IPS DF 19.7 (cell line): ENCODE measurements at regions not wholly inside any gene's neighbourhood (a gene's known extent, or its start where the extent isn't known, plus 50 kb on each side); places are given as distances from the start of the nearest gene placed in this dataset.
A peak's percentile ranks its signal among the peaks of the same experiment; 100 is the strongest.

ENCODE experiments used
- DNase-seq: peaks from one replicate; pipeline ENCODE4 v3.0.0-alpha.2; 2013; ENCODE audit warnings: low read depth, low spot score

GRCh38 chr12:125222876-125223275, 157.6 kb downstream of the AACS start:
- DNase-seq, result no peak

GRCh38 chr12:125225641-125226040, 160.4 kb downstream of the AACS start:
- DNase-seq, result no peak

- peak; percentile 50 for DNase-seq
Measured at GRCh38 chr12:125228519-125229260, 163.5 kb downstream of the AACS start.

DNA sequence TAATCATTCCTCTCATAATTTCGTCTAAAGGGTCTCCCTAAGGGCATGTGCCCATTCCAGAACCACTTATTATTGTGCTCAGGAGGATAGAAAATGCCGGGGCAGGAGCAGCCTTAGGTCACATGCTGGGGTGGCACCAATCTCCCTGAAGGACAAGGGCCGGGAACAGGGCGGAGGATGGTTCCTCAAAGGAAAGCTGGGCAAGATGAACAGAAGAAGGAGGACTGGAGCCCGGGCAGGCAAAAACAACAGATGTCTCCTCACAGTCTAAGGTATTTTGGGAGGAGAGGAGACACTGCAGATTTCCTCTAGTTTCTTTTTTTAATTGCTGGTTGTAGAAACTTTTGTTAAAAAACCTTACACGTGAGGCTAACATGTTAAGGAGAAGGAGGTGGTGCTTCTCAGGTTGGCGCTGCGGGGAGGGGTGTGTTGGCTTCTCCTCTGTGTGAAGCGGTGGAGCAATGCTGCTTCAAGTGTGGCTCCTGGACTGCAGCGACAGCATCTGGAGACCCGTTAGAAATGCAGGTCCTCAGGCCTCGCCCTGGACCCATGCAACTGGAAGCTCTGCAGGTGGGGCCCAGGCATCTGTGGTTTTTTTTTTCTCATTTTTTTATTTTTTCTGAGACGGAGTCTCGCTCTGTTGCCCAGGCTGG, 164.8 kb downstream of the AACS start:
- no peak for DNase-seq

GRCh38 chr12:125233319-125233718, 168.1 kb downstream of the AACS start:
- no peak for DNase-seq

- DNase-seq, result no peak
Measured at GRCh38 chr12:125239563-125239962, 174.3 kb downstream of the AACS start.

DNA sequence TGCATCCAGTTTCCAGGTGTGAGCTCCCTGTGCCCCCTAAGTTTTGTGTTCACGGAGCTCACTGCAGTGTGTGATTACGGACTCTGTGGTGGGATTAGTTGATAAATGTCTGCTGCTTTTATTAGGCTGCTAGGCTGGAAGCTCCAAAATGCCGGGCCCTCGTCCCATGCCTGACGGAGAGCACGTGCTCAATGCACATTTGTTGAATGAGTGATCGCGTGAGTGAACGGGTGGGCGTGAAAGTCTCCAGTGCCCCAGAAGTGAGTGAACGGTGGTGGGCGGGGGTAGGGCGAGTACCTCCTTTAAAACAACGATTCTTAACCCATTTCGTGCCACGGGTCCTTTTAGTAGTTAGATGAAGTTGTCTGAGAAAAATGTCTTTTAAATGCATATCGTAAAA, 175.5 kb downstream of the AACS start:
- DNase-seq, result no peak

GRCh38 chr12:125243811-125244210, 178.6 kb downstream of the AACS start:
- DNase-seq, result no peak

DNA sequence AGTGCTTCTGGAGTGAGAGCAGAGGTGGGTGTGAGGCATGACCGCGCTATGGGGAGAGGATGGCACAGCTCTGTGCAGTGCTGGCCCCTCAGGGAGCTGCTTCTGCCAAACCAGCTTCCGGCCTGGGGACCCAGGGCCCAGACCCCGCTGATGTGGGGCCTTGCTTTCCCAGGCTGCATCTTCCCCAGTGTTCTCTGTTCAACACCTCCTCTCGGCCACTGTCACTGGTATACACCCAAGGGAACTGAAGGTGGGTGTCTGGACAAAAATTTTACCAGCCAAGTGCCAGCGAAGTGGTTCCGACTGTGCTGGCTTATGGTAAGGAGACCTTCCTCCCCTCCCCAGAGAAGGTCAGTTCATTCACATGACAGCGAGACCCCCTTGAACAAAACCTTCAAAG, 179.1 kb downstream of the AACS start:
- DNase-seq, result no peak

DNA sequence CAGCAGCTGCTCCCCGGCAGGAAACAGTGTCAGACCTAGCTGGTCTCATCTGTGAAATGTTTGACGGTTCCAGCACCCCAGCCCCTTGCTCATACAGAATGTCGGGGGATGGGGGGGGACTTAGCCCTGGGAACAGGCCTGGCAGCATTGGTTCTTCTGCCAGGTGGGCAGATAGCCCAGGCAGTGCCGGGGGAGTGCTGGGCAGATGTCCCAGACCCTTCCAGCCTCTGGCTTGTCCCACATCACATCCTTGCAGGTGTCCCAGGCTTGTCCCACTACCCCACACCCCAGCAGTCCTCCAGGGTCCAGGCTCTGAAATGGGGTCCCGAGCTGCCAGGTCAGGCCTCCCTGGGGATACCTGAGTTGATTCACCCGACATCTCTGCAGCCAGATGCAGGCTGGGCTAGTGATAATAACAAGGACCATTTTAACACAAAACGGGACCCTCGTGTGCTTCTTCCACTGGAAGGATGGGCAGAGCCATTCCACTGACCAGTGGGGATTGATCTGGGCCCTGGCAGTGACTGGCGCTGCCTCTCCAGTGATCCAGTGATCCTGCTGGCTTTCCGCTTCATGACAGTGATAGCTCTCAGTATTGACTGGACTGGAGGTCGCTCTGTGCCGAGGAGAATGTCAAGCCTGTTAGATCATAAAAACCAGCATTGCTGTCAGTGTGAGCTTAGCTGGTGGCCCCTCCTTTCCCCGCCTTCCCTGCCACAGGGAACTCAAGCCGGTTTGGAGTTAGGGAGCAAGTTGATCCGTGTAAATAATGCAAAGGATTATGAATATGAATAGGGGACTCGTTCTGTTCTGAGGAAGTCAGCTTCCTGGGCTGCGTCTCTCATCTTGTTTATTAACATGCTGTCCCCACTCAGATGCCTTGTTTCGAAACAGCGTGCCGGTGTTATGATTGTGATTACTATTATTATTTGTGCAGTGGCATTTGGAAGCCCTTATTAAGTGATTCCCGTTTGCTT, 180.6 kb downstream of the AACS start:
- no peak for DNase-seq

GRCh38 chr12:125247477-125247876, 182.2 kb downstream of the AACS start:
- no peak for DNase-seq

DNA sequence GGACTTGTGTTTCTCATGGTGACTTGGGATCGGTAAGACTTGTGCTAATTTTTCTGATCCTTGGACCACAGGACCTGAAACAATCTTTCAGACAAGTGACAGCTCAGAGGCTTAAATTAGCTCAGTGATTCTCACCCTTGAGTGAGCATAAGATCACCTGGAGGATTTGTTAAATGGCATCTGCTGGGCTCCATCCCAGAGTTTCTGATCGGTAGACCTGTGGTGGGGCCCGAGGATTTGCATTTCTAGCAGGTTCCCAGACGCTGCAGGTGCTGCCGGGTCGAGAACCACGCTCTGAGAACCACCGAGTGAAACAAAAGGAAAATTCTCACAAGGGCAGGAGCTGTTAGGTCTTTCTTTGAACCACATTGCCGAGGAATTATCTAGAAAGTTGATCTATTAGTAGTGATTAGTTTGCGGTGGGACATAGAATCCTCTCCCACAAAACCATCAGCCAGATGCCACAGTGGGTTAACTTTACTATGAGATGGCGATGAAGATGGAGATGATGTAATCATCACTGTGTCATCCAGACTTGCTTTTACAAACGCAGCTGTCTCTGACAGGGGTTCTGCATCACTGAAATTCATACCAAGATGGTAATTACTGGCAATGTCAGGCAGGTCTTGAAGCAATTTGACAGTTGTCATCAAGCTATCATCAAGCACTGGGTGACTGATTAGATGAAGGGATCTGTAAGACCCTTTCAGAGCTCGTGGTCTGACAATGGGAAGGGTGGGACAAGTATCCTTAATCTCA, 184.0 kb downstream of the AACS start:
- no peak for DNase-seq

- DNase-seq, result no peak
Measured at GRCh38 chr12:125249932-125250331, 184.7 kb downstream of the AACS start.

- no peak for DNase-seq
Measured at GRCh38 chr12:125254236-125254635, 189.0 kb downstream of the AACS start.

- DNase-seq, result no peak
Measured at GRCh38 chr12:125254856-125255255, 189.6 kb downstream of the AACS start.

GRCh38 chr12:125255935-125256633, 190.8 kb downstream of the AACS start:
- no peak for DNase-seq

DNA sequence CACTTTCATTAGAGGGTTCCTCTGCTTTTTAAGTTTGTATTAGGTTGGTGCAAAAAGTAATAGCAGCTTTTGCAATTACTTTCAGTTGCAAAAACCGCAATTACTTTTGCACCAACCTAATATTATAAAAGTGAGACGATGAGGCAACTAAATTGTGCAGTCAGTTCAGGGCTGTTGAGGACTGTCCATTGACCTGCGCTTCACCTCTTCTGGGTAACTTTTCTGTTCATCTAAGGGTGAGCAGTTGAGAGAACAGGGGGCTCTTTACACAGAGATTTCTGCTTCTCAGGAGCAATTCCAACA, 191.3 kb downstream of the AACS start:
- DNase-seq, result no peak

GRCh38 chr12:125259178-125259867, 194.1 kb downstream of the AACS start:
- no peak for DNase-seq

GRCh38 chr12:125262851-125263250, 197.6 kb downstream of the AACS start:
- no peak for DNase-seq

GRCh38 chr12:125263385-125263784, 198.2 kb downstream of the AACS start:
- no peak for DNase-seq
